Suprapubic skin (tissue), 4 donors: ENCODE measurements at regions not wholly inside any gene's neighbourhood (a gene's known extent, or its start where the extent isn't known, plus 50 kb on each side); places are given as distances from the start of the nearest gene placed in this dataset.

Source experiments
- EP300 ChIP-seq: sonication (generic); formaldehyde crosslinking; IDR thresholded peaks from one replicate; pipeline ENCODE4 v1.6.1; 2017; ENCODE audit warnings: antibody characterized with exemption
- POLR2A ChIP-seq, 2 donors: fragments of 450-650 bp; IDR thresholded peaks; one replicate each; pipeline ENCODE4 v1.6.1; 2017; ENCODE audit warnings: antibody characterized with exemption in 2 of 2, mild to moderate bottlenecking in 2 of 2, moderate library complexity in 2 of 2
- POLR2AphosphoS5 ChIP-seq, 3 donors: sonication (generic); formaldehyde crosslinking; IDR thresholded peaks; one replicate each; pipeline ENCODE4 v1.6.1; 2017; ENCODE audit warnings: antibody characterized with exemption in 3 of 3
- TF ChIP-seq, protein P1 (sequence below), 2 donors: fragments of 200-600 bp in 1 of 2; fragments of 450-650 bp in 1 of 2; sonication (generic) in 1 of 2; IDR thresholded peaks; one replicate each; pipeline ENCODE4 v1.5.1; 2016 to 2019; ENCODE audit warnings: antibody characterized with exemption in 2 of 2, mild to moderate bottlenecking in 1 of 2, moderate library complexity in 1 of 2

DNA sequence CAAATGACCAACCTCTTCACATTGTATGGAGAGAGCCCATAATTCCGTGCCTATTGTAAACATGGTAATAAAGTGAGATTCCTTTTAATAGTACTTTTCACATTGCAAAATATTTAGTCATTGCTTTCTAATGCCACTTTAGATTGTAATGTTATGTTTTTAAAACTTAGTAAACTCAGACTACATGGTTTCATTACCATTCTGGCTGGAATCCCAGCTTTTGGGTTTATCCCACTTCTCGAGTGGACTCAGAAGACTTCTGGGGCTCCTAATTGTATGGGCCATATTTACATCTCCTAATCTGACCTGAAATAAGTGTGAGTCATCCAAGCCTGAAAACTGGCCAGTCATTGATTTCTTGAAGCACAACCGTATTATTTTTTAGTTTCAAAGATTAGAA is 217.6 kb downstream of the CAAP1 start:
- TF ChIP-seq, protein P1, sequence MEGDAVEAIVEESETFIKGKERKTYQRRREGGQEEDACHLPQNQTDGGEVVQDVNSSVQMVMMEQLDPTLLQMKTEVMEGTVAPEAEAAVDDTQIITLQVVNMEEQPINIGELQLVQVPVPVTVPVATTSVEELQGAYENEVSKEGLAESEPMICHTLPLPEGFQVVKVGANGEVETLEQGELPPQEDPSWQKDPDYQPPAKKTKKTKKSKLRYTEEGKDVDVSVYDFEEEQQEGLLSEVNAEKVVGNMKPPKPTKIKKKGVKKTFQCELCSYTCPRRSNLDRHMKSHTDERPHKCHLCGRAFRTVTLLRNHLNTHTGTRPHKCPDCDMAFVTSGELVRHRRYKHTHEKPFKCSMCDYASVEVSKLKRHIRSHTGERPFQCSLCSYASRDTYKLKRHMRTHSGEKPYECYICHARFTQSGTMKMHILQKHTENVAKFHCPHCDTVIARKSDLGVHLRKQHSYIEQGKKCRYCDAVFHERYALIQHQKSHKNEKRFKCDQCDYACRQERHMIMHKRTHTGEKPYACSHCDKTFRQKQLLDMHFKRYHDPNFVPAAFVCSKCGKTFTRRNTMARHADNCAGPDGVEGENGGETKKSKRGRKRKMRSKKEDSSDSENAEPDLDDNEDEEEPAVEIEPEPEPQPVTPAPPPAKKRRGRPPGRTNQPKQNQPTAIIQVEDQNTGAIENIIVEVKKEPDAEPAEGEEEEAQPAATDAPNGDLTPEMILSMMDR (IDR thresholded peaks at IDR 0.05), result no peak
- TF ChIP-seq POLR2A (IDR thresholded peaks at IDR 0.05) (no peak), POLR2AphosphoS5 (IDR thresholded peaks at IDR 0.05) (no peak), EP300 (no peak)
